PC-3 (cell line): ENCODE measurements at regions not wholly inside any gene's neighbourhood (a gene's known extent, or its start where the extent isn't known, plus 50 kb on each side); places are given as distances from the start of the nearest gene placed in this dataset.

ENCODE experiments used
- EZH2 ChIP-seq: fragments of 300-600 bp; sonication (generic); IDR thresholded peaks from one replicate; pipeline ENCODE4 v1.6.1; 2017; ENCODE audit warnings: antibody characterized with exemption, mild to moderate bottlenecking, low read length; ENCODE audit not compliant: unreplicated experiment
- EZH2phosphoT487 ChIP-seq: fragments of 300-600 bp; sonication (generic); IDR thresholded peaks from 2 replicates; pipeline ENCODE4 v1.6.1; 2018; ENCODE audit warnings: mild to moderate bottlenecking, antibody characterized with exemption, low read length, borderline replicate concordance
- TF ChIP-seq, protein P1 (sequence below): fragments of 300-600 bp; sonication (generic); conservative IDR thresholded peaks from 2 replicates; pipeline ENCODE4 v1.5.1; 2017; ENCODE audit warnings: antibody characterized with exemption, low read depth, mild to moderate bottlenecking, low read length

DNA sequence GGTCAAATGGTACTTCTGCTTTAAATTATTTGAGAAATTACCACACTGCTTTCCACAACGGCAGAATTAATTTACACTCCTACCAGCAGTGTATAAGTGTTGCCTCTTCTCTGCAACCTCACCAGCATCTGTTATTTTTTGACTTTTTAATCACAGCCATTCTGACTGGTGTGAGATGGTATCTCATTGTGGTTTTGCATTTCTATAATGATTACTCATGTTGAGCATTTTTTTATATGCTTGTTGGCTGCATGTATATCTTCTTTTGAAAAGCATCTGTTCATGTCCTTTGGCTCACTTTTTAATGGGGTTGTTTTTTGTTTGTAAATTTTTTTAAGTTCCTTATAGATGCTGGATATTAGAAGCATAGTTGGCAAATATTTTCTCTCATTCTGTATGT, 446.7 kb downstream of the PMP22 start:
- TF ChIP-seq, protein P1, sequence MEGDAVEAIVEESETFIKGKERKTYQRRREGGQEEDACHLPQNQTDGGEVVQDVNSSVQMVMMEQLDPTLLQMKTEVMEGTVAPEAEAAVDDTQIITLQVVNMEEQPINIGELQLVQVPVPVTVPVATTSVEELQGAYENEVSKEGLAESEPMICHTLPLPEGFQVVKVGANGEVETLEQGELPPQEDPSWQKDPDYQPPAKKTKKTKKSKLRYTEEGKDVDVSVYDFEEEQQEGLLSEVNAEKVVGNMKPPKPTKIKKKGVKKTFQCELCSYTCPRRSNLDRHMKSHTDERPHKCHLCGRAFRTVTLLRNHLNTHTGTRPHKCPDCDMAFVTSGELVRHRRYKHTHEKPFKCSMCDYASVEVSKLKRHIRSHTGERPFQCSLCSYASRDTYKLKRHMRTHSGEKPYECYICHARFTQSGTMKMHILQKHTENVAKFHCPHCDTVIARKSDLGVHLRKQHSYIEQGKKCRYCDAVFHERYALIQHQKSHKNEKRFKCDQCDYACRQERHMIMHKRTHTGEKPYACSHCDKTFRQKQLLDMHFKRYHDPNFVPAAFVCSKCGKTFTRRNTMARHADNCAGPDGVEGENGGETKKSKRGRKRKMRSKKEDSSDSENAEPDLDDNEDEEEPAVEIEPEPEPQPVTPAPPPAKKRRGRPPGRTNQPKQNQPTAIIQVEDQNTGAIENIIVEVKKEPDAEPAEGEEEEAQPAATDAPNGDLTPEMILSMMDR, result no peak
- TF ChIP-seq EZH2phosphoT487 (no peak), EZH2 (no peak)
